GM12872 (cell line): ENCODE measurements at regions not wholly inside any gene's neighbourhood (a gene's known extent, or its start where the extent isn't known, plus 50 kb on each side); places are given as distances from the start of the nearest gene placed in this dataset.

Source experiments
- TF ChIP-seq, protein P1 (sequence below): IDR thresholded peaks from 3 replicates; pipeline ENCODE4 v1.5.1; 2011; ENCODE audit warnings: low read depth, mild to moderate bottlenecking, low read length, moderate library complexity; ENCODE audit not compliant: insufficient read depth

DNA sequence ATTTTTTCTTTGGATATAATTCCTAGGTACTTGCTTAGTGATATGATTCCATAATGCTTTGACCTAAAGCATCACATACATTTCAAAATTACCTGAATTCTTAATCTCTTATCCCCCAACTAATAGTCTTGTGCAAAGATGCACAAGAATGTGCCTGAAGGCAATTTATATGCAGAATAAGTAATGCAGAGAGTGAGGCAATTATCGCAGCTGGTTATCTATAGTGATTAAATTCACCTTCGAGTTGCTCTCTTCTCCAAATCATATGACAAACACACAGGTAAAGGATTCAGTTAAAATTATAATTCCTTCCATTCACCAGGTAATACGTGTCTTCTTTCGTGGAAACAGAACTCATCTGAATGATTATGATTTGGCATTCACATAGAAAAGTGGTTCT, 717.3 kb downstream of the MRPL39 start:
- TF ChIP-seq, protein P1, sequence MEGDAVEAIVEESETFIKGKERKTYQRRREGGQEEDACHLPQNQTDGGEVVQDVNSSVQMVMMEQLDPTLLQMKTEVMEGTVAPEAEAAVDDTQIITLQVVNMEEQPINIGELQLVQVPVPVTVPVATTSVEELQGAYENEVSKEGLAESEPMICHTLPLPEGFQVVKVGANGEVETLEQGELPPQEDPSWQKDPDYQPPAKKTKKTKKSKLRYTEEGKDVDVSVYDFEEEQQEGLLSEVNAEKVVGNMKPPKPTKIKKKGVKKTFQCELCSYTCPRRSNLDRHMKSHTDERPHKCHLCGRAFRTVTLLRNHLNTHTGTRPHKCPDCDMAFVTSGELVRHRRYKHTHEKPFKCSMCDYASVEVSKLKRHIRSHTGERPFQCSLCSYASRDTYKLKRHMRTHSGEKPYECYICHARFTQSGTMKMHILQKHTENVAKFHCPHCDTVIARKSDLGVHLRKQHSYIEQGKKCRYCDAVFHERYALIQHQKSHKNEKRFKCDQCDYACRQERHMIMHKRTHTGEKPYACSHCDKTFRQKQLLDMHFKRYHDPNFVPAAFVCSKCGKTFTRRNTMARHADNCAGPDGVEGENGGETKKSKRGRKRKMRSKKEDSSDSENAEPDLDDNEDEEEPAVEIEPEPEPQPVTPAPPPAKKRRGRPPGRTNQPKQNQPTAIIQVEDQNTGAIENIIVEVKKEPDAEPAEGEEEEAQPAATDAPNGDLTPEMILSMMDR, result no peak

DNA sequence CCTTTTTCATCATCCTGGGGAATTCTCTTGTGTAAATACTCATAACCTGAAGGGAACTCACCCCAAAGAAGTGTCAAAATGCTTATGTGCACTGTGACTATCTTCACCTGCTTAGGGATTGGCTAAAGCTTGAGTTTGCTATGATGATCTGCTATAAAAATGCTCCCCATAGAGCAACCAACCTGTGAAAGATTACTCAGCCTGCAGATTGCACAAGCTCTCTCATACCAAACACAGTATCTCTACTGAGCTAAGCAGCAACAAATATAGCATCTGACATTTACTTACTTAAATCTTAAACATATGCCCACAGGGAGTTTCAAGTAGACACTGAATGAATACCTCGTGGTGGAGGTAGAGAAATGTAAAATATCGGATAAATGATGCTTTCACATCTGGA, 725.8 kb downstream of the MRPL39 start:
- TF ChIP-seq, protein P1, result no peak

DNA sequence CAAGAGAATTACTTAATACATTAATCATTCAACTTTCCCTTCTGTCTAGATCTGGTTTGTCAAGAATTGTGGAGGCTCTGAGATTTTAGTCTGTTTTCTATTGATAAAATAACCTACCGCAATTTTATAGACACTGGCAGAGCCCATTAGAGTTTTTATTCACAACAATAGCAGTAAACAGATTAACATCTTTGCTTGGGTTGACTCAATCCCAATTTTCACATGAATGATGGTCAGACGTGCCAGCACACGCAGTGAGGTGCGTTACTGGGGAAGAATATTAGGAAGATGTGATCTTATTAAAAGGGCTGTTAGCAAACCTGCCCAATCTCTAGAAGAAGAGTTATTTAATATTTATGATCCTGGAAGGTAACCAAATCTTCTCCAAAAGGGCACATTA, 736.6 kb downstream of the MRPL39 start:
- TF ChIP-seq, protein P1, result no peak

DNA sequence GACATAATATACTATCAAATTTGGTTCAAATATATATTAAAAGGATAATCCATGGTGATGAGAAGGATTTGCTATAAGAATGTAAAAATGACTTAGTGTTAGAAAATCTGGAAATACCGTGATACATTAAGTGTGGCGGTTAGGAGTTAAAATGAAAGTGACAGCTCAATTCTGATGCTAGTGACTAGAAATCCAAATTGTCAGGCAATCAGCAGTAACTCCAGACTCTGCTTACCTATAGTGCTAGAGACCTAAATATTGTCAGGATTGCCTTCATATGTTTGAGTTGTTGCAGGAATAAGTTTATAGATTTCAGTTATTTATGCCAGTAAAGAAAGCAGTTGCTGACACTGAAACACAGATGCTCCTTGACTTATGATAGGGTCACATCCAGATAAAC, 737.4 kb downstream of the MRPL39 start:
- TF ChIP-seq, protein P1, result no peak

DNA sequence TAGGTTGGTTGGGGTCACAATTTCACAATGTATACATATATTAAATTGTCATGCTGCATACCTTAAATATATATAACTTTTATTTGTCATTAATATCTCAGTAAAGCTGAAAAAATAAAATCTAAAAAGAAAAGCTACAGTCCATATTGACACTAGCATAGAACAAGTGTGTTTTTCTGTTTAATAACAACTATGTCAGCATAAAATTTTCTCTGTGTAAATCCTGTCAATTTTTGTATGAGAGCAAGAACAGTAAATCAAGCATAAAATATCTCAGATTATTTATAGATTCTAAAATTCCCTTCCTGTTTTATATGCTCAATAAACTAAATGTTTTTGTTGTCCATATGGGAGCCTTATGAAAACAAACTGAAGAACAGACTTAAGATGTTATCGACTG, 739.2 kb downstream of the MRPL39 start:
- TF ChIP-seq, protein P1, result no peak

DNA sequence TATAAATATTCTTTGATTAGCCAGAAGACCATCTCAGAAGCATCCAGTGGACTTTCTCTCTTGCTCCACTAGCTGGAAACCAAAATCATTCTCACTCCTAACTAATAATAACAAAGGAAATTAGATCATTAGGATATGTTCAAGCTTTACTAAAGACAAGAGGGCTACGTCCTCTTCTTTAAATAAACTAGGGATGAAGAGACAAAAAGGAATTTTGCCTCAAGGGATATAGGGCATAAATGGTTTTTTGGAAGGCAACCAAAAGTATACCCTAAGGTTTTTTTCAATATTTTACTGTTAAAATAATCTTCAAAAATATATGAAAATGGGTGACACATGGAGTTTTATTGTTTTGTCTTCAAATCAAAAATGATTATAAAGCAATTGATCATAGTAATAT, 745.8 kb downstream of the MRPL39 start:
- TF ChIP-seq, protein P1, result no peak

DNA sequence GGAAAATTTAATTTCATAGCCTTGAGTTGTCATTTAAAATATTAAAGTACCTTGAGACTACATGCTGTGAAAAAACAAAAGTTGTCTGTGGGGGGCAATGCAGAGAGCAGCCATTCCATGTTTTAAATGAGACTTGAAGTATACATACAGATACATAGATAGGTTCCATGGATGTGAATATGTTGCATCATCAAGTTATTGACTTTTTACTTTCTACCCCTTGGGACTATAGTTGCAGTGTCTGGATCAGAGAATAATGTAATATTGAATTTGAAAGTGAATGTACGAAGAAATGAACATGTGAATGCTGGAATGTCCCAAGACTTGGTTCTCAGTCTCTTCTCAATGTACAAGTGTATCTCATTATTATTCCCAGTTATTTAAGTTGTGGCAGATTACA, 751.0 kb downstream of the MRPL39 start:
- TF ChIP-seq, protein P1, result no peak
